ENCODE measurements at regions not wholly inside any gene's neighbourhood (a gene's known extent, or its start where the extent isn't known, plus 50 kb on each side); places are given as distances from the start of the nearest gene placed in this dataset.
"Not testable (repeated sequence)": the region's sequence is repeated elsewhere in the genome, so short reads cannot be mapped to it uniquely, and the experiment has no call there.

DNA sequence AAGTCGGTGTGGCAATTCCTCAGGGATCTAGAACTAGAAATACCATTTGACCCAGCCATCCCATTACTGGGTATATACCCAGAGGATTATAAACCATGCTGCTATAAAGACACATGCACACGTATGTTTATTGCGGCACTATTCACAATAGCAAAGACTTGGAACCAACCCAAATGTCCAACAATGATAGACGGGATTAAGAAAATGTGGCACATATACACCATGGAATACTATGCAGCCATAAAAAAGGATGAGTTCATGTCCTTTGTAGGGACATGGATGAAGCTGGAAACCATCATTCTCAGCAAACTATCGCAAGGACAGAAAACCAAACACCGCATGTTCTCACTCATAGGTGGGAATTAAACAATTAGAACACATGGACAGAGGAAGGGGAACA, 80.6 kb upstream of the ST3GAL5 start:
- DNase-seq, result not testable (repeated sequence)

- DNase-seq, result not testable (repeated sequence)
Measured at GRCh38 chr2:85965770-85966169, 77.0 kb upstream of the ST3GAL5 start.

DNA sequence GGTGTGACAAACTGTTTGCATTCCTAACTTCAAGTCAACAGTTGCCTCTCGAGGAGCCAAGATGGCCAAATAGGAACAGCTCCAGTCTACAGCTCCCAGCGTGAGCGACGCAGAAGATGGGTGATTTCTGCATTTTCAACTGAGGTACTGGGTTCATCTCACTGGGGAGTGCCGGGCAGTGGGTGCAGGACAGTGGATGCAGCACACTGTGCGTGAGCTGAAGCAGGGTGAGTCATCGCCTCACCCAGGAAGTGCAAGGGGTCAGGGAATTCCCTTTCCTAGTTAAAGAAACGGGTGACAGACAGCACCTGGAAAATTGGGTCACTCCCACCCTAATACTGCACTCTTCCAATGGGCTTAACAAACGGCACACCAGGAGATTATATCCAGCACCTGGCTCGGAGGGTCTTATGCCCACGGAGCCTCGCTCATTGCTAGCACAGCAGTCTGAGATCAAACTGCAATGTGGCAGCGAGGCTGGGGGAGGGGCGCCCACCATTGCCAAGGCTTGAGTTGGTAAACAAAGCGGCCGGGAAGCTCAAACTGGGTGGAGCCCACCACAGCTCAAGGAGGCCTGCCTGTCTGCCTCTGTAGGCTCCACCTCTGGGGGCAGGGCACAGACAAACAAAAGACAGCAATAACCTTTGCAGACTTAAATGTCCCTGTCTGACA, 75.1 kb upstream of the ST3GAL5 start:
- DNase-seq, result not testable (repeated sequence)

- no peak for DNase-seq
Measured at GRCh38 chr2:85963068-85963467, 74.3 kb upstream of the ST3GAL5 start.

DNA sequence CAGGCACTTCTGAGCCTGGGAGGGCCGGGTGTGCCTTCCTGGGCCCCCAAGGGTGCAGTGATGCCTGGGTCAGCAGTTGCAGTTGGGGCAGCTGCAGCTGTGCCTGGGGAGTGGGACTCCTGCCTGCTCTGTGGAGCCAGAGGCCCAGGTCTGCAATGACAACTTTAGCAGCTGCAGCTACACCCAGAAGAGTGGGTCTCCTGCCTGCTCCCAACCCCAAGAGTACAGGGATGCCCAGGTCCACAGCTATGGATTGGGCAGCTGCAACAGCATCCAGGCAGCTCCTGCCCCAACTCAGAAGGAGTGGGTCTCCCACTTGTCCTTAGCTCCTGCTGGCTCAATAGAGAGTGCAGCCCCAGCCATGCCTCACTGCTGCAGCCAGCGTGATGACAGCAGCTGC, 73.0 kb upstream of the ST3GAL5 start:
- DNase-seq, result no peak

GRCh38 chr2:85961053-85961452, 72.3 kb upstream of the ST3GAL5 start:
- no peak for DNase-seq

GRCh38 chr2:85959826-85960225, 71.0 kb upstream of the ST3GAL5 start:
- no peak for DNase-seq

GRCh38 chr2:85959185-85959584, 70.4 kb upstream of the ST3GAL5 start:
- DNase-seq, result no peak

DNA sequence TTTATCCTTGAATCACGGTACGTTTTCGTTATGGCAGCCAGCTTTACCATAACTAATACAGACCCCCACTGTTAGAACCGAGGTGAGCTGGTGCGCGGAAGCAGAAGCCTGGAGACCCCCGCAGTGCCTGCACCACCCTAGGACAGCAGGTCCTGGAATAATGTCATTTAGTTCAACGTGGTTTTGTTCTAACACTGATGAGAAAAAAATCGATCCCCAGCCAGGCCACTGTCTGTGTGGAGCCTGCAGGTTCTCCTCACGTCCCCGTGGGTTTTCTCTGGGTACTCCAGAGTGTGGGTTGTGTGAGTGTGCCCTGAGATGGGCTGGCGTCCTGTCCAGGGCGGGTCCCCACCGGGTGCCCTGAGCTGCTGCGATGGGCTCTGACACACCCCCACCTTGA, 69.9 kb upstream of the ST3GAL5 start:
- no peak for DNase-seq

- no peak for DNase-seq
Measured at GRCh38 chr2:85957256-85957655, 68.5 kb upstream of the ST3GAL5 start.

DNA sequence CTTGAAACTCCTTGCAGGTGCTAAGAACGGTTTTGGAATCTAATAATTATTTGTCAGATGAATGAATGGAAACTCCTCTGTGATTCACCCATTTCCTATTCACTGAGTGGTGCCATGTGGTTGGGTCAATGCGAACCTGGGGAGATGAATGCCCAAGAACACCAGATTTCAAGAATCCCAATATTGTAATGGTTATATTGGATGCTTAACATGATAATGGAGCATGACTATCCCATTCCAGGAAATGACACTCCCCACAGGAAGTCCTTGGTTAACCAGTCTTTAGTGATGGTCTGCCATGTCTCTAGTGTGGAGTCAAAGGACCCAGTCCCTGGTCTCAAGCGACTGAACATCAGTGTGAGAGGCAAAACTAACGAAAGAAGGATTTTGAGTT, 67.9 kb upstream of the ST3GAL5 start:
- DNase-seq, result peak; percentile 6

- peak; percentile 81 for DNase-seq
Measured at GRCh38 chr2:85954590-85955458, 66.0 kb upstream of the ST3GAL5 start.

GRCh38 chr2:85954192-85954589, 65.4 kb upstream of the ST3GAL5 start:
- no peak for DNase-seq

- DNase-seq, result peak; percentile 5
Measured at GRCh38 chr2:85953476-85953875, 64.7 kb upstream of the ST3GAL5 start.

- no peak for DNase-seq
Measured at GRCh38 chr2:85952196-85952734, 63.5 kb upstream of the ST3GAL5 start.

- no peak for DNase-seq
Measured at GRCh38 chr2:85951351-85952067, 62.7 kb upstream of the ST3GAL5 start.

- DNase-seq, result no peak
Measured at GRCh38 chr2:85950743-85951142, 62.0 kb upstream of the ST3GAL5 start.

DNA sequence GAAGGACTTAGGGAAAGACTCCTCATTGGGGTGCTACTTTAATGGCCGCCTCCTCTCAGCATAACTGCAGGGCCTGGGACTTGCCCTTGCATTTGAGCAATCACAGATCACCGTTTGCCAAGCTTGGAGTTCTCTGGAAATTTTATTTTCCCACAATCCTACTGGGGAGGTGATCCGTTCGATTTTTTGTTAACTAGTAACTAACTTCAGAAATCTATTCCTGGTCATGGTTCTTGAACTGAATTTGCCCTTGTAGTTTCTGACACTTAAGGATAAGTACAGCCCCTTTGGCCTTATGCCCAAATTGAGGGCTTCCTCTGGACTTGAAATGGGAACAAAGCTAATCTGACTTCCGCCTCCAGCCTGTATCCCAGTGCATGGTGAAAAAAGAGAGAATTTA, 60.5 kb upstream of the ST3GAL5 start:
- DNase-seq, result no peak

GRCh38 chr2:85947593-85947992, 58.8 kb upstream of the ST3GAL5 start:
- no peak for DNase-seq

DNA sequence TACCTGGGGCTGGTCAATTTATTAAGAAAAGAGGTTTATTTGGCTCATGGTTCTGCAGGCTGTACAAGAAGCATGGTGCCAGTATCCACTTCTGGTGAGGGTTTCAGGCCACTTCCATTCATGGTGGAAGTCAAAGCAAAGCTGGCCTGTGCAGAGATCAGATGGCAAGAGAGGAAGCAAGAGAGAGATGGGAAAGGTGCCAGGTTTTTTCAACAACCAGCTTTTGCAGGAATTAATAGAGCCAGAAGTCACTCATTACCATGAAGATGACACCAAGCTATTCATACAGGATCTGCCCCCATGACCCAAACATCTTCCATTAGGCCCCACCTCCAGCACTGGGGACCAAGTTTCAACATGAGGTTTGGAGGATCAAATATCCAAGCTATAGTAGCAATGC, 56.8 kb upstream of the ST3GAL5 start:
- DNase-seq, result no peak

GRCh38 chr2:85945172-85945571, 56.4 kb upstream of the ST3GAL5 start:
- DNase-seq, result no peak

- DNase-seq, result no peak
Measured at GRCh38 chr2:85942346-85942957, 53.7 kb upstream of the ST3GAL5 start.

- DNase-seq, result not testable (repeated sequence)
Measured at GRCh38 chr2:85941490-85941889, 52.7 kb upstream of the ST3GAL5 start.
